NCI-H345 (cell line): ENCODE measurements at regions not wholly inside any gene's neighbourhood (a gene's known extent, or its start where the extent isn't known, plus 50 kb on each side); places are given as distances from the start of the nearest gene placed in this dataset.
"Not testable (repeated sequence)": the region's sequence is repeated elsewhere in the genome, so short reads cannot be mapped to it uniquely, and the experiment has no call there.

Source experiments
- DNase-seq: peaks from one replicate; lab custom pipeline; 2025; lab: John Stamatoyannopoulos, UW

DNA sequence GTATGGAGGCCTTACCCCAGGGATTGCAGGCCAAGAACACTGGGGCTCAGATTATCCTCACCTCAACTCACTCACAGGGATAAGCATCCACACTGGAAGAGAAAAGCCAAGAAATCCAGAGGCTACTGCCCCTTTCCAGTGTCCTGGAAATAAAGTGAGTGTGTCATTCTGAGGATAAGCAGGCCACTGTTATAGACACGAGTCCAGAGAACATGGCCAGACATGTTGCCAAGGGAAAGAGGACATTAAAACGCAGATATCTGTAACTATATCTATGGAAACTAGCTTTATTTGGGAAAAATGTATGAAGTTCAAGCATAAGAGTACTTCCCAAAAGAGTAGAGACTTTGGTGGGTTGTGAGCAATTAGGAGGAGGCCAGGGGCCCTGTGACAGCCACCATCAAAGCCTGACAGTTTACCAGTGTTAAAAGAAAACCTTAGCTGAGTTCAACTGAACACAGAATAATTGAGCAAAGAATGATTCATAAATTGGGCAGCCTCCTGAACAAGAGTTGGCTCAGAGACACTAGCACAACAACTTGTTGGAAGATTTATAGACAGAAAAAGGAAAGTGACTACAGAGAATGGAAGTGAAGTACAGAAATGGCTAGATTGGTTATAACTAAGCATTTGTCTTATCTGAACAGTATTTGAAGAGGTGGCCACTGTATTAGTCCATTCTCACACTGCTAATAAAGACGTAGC, 1222.2 kb downstream of the STIM2 start:
- no peak for DNase-seq

DNA sequence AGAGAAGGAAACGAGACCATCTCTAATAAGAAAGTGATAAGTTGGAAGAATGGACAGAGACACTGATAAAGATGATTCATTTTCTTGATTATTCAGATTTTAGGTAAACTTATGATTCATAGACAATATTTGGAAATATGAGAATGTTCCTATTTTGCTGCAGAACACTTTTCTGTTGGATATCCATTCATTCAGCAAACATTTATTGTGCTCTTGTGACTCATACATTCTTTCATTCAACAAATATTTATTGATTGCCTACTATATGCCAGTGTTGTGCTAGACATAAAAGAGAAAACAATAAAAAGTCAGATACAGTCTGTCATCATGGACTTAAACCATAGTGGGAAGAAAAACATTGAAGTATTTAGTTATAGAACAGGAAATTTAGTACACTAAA, 1232.0 kb downstream of the STIM2 start:
- no peak for DNase-seq

DNA sequence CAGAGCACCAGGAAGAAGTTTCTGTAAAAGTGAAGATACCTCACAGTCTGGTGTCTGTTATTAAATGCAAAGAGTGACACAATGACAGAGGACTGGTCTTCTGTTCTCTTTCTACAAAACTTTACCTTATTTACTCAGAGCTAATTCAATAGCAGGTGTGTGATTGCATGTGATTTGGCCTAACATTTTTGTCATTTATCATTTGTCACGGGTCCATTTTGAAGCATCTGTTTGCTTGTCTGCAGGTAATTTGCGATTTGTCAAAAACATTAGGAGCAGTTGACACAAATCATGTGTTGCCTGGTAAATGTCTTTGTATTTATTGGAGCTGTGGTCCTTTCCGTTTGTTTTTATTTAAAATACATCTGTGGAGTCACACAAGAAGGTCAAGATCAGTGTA, 1232.4 kb downstream of the STIM2 start:
- DNase-seq: peak; percentile 18

DNA sequence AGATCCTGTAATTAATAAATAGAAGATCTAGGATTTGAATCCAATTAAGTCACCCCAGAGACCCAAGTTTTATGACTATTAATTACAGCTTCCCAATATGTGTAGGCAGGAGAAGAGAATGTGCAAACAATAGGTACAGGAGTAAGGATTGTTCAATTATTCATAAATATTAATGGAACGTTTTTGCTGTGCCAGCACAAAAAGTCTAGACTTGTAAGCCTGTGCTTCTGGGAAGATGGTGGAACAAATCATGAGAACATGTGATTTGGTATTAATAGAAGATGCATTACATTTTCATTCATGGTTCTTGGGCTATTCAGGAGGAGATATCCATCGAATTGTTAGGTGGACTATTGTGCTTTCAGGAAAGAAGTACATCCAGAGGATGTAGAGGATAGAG, 1240.9 kb downstream of the STIM2 start:
- DNase-seq: no peak

DNA sequence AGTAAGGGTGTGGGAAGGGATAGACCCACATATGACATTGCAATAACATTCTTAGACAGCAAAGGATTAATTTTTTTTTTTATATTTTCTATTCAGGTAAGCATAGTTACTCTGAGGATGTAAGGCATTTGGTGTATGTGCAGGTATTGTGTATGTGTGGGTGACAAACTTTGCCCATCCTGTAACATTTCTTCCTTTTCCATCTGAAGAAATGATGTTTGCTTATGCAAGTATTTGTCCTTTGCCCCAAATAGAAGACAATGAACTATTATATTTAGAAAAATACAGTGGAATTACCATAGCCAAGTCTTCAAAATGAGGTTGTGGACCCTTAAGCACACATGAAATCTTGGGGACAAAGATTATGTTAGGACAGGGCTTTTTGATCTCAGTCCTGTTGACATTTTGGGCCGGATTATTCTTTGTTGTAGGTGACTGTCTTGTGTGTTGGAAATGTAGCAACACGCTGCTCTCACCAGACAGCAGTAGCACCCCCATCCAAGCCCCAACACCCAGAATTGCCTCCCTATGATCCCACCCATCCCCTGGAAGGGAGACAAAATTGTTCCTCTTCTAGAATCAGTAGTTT, 1244.7 kb downstream of the STIM2 start:
- DNase-seq: no peak

DNA sequence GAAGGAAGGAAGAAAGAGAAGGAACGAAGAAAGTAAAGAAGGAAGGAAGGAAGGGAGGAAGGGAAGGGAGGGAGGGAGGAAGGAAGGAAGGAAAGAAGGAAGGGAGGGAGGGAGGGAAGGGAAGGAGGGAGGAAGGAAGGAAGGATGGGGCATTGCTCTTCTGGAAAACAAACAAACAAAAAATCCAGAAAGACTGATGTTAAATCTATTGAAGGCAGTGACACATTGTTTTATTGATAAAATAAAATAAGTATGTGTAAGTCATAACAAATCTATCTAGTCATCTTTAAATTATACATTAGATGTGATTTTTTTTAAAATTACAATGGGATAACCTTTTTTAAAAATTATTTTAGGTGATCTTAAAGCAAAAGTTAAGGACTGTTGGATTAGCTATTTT, 1245.5 kb downstream of the STIM2 start:
- no peak for DNase-seq

DNA sequence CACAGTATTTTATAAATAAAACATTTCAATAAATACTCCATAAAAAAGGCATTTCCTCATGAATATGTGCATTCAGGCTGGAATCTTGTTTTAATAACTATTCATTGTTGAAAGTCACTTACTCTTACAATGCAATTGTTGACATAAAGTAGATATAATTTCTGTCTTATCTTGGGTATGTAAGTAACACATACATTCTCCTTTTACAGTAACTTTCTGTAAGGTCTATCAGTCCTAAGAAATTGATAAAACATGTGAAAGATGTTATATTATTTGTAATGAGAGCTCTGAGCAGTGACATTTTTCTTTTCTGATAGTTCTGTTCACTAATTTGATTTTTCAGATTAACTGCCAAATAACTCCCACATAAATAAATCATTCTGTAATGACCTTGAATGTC, 1249.2 kb downstream of the STIM2 start:
- no peak for DNase-seq

DNA sequence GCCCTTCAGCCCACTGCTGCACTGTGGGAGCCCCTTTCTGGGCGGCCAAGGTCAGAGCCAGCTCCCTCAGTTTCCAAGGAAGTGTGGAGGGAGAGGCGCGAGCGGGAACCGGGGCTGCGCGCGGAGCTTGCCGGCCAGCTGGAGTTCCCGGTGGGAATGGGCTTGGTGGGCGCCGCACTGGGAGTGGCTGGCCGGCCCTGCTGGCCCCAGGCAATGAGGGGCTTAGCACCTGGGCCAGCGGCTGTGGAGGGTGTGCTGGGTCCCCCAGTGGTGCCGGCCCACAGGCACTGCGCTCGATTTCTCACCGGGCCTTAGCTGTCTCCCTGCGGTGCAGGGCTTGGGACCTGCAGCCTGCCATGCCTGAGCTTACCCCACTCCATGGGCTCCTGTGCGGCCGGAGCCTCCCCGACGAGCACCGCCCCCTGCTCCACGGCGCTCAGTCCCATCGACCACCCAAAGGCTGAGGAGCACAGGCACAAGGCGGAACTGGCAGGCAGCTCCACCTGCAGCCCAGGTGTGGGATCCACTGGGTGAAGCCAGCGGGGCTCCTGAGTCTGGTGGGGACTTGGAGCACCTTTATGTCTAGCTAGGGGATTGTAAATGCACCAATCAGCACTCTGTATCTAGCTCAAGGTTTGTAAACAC, 1252.2 kb downstream of the STIM2 start:
- not testable (repeated sequence) for DNase-seq

DNA sequence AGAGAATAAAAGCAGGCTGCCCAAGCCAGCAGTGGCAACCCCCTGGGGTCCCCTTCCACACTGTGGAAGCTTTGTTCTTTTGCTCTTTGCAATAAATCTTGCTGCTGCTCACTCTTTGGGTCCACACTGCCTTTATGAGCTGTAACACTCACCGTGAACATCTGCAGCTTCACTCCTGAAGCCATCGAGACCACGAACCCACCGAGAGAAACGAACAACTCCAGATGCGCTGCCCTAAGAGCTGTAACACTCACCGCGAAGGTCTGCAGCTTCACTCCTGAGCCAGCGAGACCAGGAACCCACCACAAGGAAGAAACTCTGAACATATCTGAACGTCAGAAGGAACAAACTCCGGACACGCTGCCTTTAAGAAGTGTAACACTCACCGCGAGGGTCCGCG, 1252.9 kb downstream of the STIM2 start:
- not testable (repeated sequence) for DNase-seq

DNA sequence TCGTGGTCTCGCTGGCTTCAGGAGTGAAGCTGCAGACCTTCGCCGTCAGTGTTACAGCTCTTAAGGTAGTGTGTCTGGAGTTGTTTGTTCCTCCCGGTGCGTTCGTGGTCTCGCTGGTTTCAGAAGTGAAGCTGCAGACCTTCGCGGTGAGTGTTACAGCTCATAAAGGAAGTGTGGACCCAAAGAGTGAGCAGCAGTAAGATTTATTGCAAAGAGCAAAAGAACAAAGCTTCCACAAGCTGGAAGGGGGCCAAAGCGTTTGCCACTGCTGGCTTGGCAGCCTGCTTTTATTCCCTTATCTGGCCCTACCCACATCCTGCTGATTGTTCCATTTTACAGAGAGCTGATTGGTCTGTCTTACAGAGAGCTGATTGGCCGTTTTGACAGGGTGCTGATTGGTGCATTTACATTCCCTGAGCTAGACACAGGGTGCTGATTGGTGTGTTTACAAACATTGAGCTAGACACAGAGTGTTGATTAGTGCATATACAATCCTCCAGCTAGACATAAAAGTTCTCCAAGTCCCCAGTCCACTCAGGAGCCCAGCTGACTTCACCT, 1256.0 kb downstream of the STIM2 start:
- not testable (repeated sequence) for DNase-seq

DNA sequence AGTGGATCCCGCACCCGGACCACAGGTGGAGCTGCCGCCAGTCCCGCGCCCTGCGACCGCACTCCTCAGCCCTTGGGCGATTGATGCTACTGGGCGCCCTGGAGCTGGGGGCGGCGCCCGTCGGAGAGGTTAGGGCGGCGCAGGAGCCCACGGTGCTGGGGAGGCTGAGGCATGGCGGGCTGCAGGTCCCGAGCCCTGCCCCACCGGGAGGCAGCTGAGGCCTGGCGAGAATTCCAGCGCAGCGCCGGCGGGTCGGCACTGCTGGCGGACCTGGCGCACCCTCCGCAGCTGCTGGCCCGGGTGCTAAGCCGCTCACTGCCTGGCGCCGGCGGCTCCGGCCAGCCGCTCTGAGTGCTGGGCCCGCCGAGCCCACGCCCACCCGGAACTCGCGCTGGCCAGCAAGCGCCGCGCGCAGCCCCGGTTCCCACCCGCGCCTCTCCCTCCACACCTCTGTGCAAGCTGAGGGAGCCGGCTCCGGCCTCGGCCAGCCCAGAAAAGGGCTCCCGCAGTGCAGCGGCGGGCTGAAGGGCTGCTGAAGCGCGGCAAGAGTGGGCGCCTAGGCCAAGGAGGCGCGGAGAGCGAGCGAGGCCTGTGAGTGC, 1256.5 kb downstream of the STIM2 start:
- DNase-seq: no peak

DNA sequence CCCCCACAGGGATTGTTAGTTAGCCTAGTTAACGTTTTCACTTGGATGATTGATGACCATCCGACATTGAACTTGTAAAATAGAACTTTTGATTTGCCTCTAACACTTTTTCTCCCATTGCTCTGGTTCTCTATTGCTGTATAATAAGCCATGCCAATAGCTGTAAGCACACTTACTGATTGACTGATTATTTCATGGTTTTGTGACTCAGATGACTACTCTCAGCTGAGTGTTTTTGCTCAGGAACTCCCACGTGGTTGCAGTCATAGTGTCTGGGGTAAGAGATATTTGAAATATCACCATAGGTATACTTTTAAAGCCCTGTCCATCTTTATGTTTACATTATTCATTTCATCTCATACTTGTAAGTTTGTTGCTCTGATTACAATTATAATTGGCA, 1285.5 kb downstream of the STIM2 start:
- no peak for DNase-seq

DNA sequence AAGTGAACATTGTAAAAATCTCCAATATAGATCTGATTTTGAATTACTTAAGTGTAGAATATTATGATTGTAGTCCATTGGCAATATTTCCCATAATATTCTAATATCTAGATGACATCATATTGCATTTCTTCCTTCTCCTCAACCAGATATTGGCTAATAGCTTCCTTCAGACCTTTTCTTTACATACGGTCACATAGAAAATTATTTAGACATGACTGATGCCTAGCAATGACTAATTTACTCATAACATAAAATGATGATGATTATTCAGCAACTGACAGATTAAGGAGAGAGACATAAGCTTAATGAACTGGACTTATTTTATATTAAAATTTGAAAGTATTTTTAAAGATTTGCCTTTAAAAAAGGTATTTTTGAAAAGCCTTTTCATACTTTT, 1287.6 kb downstream of the STIM2 start:
- DNase-seq: no peak

DNA sequence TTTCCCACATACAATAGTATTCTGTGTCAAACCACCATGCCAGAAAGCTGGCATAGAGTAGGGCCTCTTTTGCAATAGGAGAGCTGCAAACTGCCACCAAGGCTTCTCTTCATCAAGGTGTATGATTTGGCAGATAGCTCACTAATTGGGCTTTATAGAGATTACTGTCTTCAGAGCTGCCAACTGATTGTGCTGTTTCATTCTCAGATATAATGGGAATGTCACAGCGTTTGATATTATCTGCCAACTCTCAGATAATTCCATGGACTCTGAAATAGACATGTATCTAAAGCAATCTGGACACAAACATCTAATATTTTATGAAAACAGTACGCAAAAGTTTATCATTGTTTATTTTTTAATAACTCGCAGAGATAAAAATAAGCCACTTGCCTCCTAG, 1289.1 kb downstream of the STIM2 start:
- no peak for DNase-seq

DNA sequence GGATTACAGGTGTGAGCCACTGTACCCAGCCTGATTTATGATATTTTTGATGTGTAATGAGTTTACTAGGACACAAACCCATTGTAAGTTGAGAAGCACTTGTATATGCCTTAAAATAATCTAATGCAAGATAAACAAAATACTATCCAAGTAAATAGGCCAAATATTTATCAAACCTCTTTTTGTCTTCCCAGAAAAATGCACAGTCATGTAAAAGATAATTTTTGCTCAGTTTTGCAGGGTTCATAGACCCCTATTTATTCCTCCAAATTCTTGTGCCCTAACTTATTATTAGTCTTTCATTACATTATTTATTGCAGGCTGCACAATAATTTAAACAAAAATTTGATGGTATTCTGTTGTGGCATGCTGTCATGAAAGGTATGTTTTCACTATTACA, 1290.7 kb downstream of the STIM2 start:
- DNase-seq: no peak

DNA sequence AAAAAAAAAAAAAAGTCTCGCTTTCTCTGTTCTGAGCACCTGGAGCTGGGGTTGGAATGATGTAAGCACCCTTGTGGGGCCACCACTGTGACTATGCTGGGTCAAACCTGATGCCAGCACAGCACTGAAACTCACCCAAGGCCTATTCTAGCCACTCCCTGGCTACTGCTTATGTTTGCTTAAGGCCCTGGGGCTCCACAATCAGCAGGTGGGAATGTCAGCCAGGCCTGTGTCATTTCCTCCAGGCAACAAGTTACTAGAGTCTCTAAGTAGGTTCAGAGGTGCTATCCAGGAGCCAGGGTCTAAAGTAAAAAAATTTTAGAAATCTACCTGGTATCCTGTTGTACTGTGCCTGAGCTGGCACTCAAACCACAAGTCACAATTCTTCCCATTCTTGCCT, 1306.8 kb downstream of the STIM2 start:
- DNase-seq: no peak

DNA sequence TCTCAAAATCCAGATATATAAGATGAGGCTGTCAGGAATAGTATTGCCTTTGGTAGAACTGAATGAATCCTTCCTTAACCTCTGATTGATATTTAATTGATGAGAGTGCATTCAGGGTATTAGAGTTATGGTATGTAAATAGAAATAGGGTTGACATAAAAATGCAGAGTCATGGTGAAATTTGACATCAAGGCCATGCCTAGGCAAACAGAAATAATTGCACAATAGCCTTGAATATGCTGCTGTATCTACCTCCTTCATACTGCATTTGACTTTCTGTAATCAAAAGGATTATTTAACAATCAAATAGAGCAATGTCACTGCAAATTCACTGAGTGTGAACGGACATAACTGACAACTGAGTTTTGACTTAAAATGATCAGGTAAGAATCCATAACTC, 1316.3 kb downstream of the STIM2 start:
- DNase-seq: no peak

DNA sequence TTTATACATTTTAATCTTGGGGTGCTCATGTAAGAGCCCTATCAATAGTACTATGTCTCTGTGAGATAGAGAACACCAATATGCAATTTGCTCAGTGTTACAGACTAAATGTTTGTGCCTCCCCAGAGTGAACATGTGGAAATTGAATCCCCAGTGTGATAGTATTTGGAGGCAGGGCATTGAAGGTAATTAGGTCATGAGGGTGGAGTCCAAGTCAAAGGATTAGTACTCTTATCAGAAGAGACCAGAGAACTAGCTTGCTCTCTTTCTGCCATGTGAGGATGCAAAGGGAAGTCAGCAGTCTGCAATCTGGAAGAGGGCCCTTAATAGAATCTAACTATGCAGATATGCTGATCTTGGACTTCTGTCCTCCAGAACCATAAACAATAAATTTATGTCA, 1317.0 kb downstream of the STIM2 start:
- no peak for DNase-seq

DNA sequence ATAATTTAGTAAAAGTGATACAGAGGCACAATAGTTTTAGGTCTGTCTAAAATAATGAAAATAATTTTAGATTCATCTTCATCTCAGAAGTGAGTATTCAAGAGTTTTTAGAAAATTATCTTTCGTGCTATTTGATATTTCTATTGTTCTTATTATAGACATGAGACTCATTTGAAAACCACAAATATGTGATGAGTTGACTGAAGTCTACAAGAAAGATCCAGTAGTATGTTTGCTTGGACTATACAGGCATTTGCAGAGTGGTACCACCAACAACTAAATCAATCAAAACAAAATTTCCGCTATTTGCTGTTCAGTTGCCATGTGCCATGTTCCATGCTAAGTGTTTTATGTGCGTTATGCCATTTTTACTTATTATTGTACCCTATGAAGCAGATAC, 1318.5 kb downstream of the STIM2 start:
- DNase-seq: no peak

DNA sequence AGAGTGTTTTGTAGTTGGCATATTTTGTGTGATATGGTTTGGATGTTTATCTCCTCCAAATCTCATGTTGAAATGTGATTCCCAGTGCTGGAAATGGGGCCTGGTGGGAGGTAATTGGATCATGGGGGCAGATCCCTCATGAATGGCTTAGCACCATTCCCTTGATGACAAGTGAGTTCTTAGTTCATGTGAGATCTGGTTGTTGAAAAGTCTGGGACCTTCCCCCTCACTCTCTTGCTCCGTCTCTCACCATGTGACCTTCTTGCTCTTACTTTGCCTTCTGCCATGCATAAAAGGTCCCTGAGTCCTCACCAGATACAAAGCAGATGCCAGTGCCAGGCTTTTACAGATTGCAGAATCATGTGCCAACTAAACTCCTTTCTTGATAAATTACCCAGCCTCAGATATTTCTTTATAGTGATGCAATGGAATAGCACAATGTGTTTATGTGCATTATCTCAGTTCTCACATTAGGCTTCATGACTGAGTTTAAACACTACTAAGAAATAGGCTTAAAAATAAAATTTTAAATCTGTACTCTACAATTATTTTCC, 1348.8 kb downstream of the STIM2 start:
- no peak for DNase-seq

DNA sequence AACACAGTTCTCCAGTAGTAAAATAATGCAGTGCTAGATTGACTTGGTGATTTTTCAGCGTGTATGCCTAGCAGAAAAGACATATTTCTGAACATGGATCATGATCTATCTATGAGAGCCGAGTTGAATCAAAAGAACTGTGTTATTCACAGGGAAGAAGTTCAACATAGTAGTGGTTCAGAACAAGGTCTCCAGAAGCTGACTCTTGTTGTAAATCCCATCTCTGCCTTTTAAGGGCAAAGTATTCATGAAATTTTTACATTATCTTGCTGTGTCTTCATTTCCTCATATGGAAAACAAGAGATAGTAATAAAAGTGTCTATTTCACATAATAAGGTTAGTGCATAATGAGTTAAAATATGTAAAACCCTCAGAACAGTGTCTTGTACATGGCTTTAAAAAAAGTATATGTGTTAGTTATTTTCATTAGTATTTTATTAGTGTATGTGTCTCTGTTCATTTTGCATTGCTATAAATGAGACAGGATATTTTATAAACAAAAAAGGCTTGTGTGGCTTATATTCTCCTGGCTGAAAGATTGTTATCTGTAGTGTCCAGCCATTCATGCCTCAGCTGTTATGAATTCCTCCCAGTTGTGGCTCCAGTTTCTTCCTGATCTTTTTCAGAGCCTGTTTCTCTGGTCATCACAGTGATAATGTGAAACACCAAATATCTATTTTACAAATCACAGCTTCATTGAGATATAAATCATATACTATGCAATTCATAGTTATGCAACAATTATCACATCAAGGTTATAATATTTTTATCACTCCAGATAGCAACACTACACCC, 1351.2 kb downstream of the STIM2 start:
- no peak for DNase-seq

DNA sequence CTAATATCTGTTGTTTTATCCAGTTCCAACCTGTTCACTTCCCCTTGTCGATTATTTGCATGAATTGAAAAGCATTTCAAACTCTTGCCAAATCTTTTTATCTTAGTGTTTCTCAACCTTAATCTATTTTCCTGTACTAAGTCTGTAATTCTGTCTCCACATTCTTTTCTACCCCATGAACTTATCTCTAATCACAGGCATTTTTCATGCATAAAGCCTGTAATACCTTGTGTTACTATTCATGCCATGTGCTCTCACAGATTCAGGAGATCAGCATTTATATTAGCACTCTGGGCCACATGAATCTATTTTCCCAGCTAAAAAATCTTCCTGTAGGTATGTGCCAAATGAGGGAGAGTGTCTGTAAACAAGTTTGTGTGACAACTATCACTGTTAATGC, 1360.9 kb downstream of the STIM2 start:
- no peak for DNase-seq
